Suppressor macrophage treated with lipopolysaccharide for 4 hours (primary cell): ENCODE measurements at regions not wholly inside any gene's neighbourhood (a gene's known extent, or its start where the extent isn't known, plus 50 kb on each side); places are given as distances from the start of the nearest gene placed in this dataset.

Experiments
- DNase-seq: peaks from one replicate; pipeline ENCODE4 v3.0.0-alpha.2; 2020

- no peak for DNase-seq
Observed at GRCh38 chr12:16949871-16950667, 344.1 kb upstream of the LMO3 start.

- no peak for DNase-seq
Observed at GRCh38 chr12:16949371-16949770, 343.4 kb upstream of the LMO3 start.

- DNase-seq = no peak
Observed at GRCh38 chr12:16946704-16947103, 340.7 kb upstream of the LMO3 start.

GRCh38 chr12:16939871-16940306 lies 333.9 kb upstream of the LMO3 start:
- peak; percentile 45 for DNase-seq

- no peak for DNase-seq
Observed at GRCh38 chr12:16927259-16927658, 321.3 kb upstream of the LMO3 start.

- no peak for DNase-seq
Observed at GRCh38 chr12:16920451-16920850, 314.5 kb upstream of the LMO3 start.

GRCh38 chr12:16919551-16919950 lies 313.6 kb upstream of the LMO3 start:
- no peak for DNase-seq

GRCh38 chr12:16914853-16915252 lies 308.9 kb upstream of the LMO3 start:
- no peak for DNase-seq

- no peak for DNase-seq
Observed at GRCh38 chr12:16913832-16914490, 308.0 kb upstream of the LMO3 start.

GRCh38 chr12:16901946-16902345 lies 296.0 kb upstream of the LMO3 start:
- DNase-seq = no peak

- DNase-seq = no peak
Observed at GRCh38 chr12:16893426-16893825, 287.5 kb upstream of the LMO3 start.

- DNase-seq = no peak
Observed at GRCh38 chr12:16891673-16892072, 285.7 kb upstream of the LMO3 start.

GRCh38 chr12:16884819-16885218 lies 278.9 kb upstream of the LMO3 start:
- no peak for DNase-seq

GRCh38 chr12:16884056-16884455 lies 278.1 kb upstream of the LMO3 start:
- no peak for DNase-seq

GRCh38 chr12:16881986-16882570 lies 276.1 kb upstream of the LMO3 start:
- no peak for DNase-seq

GRCh38 chr12:16880864-16881285 lies 274.9 kb upstream of the LMO3 start:
- no peak for DNase-seq

- no peak for DNase-seq
Observed at GRCh38 chr12:16870845-16871244, 264.9 kb upstream of the LMO3 start.

- no peak for DNase-seq
Observed at GRCh38 chr12:16863742-16864141, 257.8 kb upstream of the LMO3 start.

- DNase-seq = no peak
Observed at GRCh38 chr12:16857456-16857923, 251.5 kb upstream of the LMO3 start.

- no peak for DNase-seq
Observed at GRCh38 chr12:16854465-16854864, 248.5 kb upstream of the LMO3 start.

GRCh38 chr12:16849473-16849872 lies 243.5 kb upstream of the LMO3 start:
- no peak for DNase-seq

GRCh38 chr12:16844875-16845274 lies 238.9 kb upstream of the LMO3 start:
- no peak for DNase-seq

GRCh38 chr12:16833376-16834015 lies 227.5 kb upstream of the LMO3 start:
- no peak for DNase-seq
